IMR-90 (cell line): ENCODE measurements at regions not wholly inside any gene's neighbourhood (a gene's known extent, or its start where the extent isn't known, plus 50 kb on each side); places are given as distances from the start of the nearest gene placed in this dataset.

ENCODE experiments used
- ATAC-seq: fragments of 200-7000 bp; cut with Tn5 transposase; 2 replicates; pipeline ENCODE4 v1.9.1; 2020; ENCODE audit warnings: low read depth, mild to moderate bottlenecking, moderate library complexity
- BruUV-seq: library from RNA; stranded (reverse); fragments of 400-500 nt; replicated peaks from 2 replicates; lab custom pipeline; 2021; lab: Mats Ljungman, UMichigan
- CTCF ChIA-PET: fragments of 300-600 bp; formaldehyde crosslinking; extraction: SDS; loops from one replicate; lab custom pipeline; 2021; ENCODE audit warnings: antibody characterized with exemption; lab: Yijun Ruan, JAX
- POLR2A ChIA-PET: fragments of 300-600 bp; sonication (Branson Sonifier 250); formaldehyde crosslinking; loops from one replicate; lab custom pipeline; 2022; ENCODE audit warnings: antibody characterized with exemption; ENCODE audit not compliant: unreplicated experiment; lab: Charles Lee
- DNase-seq: peaks from one replicate; pipeline ENCODE4 v3.0.0; 2013
- H2AFZ ChIP-seq: replicated peaks from 2 replicates; pipeline ENCODE3; 2013; ENCODE audit warnings: low read length, mild to moderate bottlenecking; ENCODE audit not compliant: poor library complexity
- H2AK5ac ChIP-seq: 2 replicates; pipeline ENCODE4 v1.6.1; 2013; ENCODE audit warnings: low read depth, low read length, inconsistent platforms
- H2AK9ac ChIP-seq: replicated peaks from 2 replicates; pipeline ENCODE3; 2013; ENCODE audit warnings: mild to moderate bottlenecking, low read depth, low read length, moderate library complexity; ENCODE audit not compliant: poor library complexity
- H2BK120ac ChIP-seq: 2 replicates; pipeline ENCODE4 v1.6.1; 2013; ENCODE audit warnings: low read depth, low read length, inconsistent platforms
- H2BK15ac ChIP-seq: 3 replicates; pipeline ENCODE4 v1.6.1; 2013; ENCODE audit warnings: low read depth, low read length, inconsistent platforms
- H2BK20ac ChIP-seq: 2 replicates; pipeline ENCODE4 v1.6.1; 2013; ENCODE audit warnings: low read depth, mild to moderate bottlenecking, inconsistent platforms, low read length, moderate library complexity
- H2BK5ac ChIP-seq: 2 replicates; pipeline ENCODE4 v1.6.1; 2013; ENCODE audit warnings: mild to moderate bottlenecking, low read depth, low read length, inconsistent platforms; ENCODE audit not compliant: poor library complexity, severe bottlenecking
- H3K14ac ChIP-seq: replicated peaks from 2 replicates; pipeline ENCODE4 v1.6.1; 2013; ENCODE audit warnings: low read depth, low read length, inconsistent platforms
- H3K18ac ChIP-seq: 2 replicates; pipeline ENCODE4 v1.6.1; 2013; ENCODE audit warnings: low read depth, low read length, control low read depth
- H3K23ac ChIP-seq: 2 replicates; pipeline ENCODE4 v1.6.1; 2013; ENCODE audit warnings: low read depth, low read length, inconsistent platforms
- H3K27ac ChIP-seq: 2 replicates; pipeline ENCODE4 v1.5.1; 2013; ENCODE audit warnings: mild to moderate bottlenecking, control low read depth, low read length; ENCODE audit not compliant: insufficient read depth
- H3K27me3 ChIP-seq: 2 replicates; pipeline ENCODE4 v1.6.1; 2013; ENCODE audit warnings: low read length; ENCODE audit not compliant: control insufficient read depth, insufficient read depth
- H3K36me3 ChIP-seq: 2 replicates; pipeline ENCODE4 v1.6.1; 2013; ENCODE audit warnings: low read length, mixed read lengths; ENCODE audit not compliant: control insufficient read depth, insufficient read depth
- H3K4ac ChIP-seq: 2 replicates; pipeline ENCODE4 v1.6.1; 2013; ENCODE audit warnings: low read depth, low read length, inconsistent platforms
- H3K4me1 ChIP-seq: 2 replicates; pipeline ENCODE4 v1.6.1; 2013; ENCODE audit warnings: low read length, mixed read lengths; ENCODE audit not compliant: control insufficient read depth, insufficient read depth
- H3K4me2 ChIP-seq: 2 replicates; pipeline ENCODE4 v1.6.1; 2013; ENCODE audit warnings: low read depth, mild to moderate bottlenecking, control low read depth, low read length, moderate library complexity
- H3K4me3 ChIP-seq: 2 replicates; pipeline ENCODE4 v1.5.1; 2013; ENCODE audit warnings: low read depth, mild to moderate bottlenecking, control low read depth, low read length, moderate library complexity; ENCODE audit not compliant: insufficient read depth
- H3K56ac ChIP-seq: 2 replicates; pipeline ENCODE4 v1.6.1; 2013; ENCODE audit warnings: low read length, inconsistent platforms; ENCODE audit not compliant: insufficient read depth; ENCODE audit errors: extremely low read depth
- H3K79me1 ChIP-seq, 2 experiments: 2 replicates each; pipeline ENCODE4 v1.6.1; 2013; ENCODE audit warnings: low read length in 2 of 2, inconsistent platforms in 1 of 2, low read depth in 1 of 2
- H3K9ac ChIP-seq: 2 replicates; pipeline ENCODE4 v1.6.1; 2013; ENCODE audit warnings: low read depth, low read length, control low read depth
- H3K9me1 ChIP-seq: 2 replicates; pipeline ENCODE4 v1.6.1; 2013; ENCODE audit warnings: low read length, inconsistent platforms; ENCODE audit not compliant: insufficient read depth
- H3K9me3 ChIP-seq: 2 replicates; pipeline ENCODE4 v1.6.1; 2013; ENCODE audit warnings: low read length; ENCODE audit not compliant: control insufficient read depth, insufficient read depth
- H4K20me1 ChIP-seq: 2 replicates; pipeline ENCODE4 v1.6.1; 2013; ENCODE audit warnings: low read length, inconsistent platforms; ENCODE audit not compliant: insufficient read depth
- H4K5ac ChIP-seq: 2 replicates; pipeline ENCODE4 v1.6.1; 2013; ENCODE audit warnings: mild to moderate bottlenecking, low read depth, low read length, control low read depth
- H4K8ac ChIP-seq, 2 experiments: 2 replicates each; pipeline ENCODE4 v1.6.1; 2013; ENCODE audit warnings: low read depth in 2 of 2, low read length in 2 of 2, control low read depth in 1 of 2, inconsistent platforms in 1 of 2
- H4K91ac ChIP-seq: 2 replicates; pipeline ENCODE4 v1.6.1; 2013; ENCODE audit warnings: low read depth, low read length, inconsistent platforms; ENCODE audit not compliant: insufficient read depth
- BHLHE40 ChIP-seq: fragments of 150-350 bp; IDR thresholded peaks from 2 replicates; pipeline ENCODE4 v1.6.1; 2016; ENCODE audit warnings: mild to moderate bottlenecking, low read depth, low read length
- CEBPB ChIP-seq: IDR thresholded peaks from 2 replicates; pipeline ENCODE4 v1.6.1; 2012; ENCODE audit warnings: low read depth, low read length, improper control_type of control experiment
- CHD1 ChIP-seq: IDR thresholded peaks from 2 replicates; pipeline ENCODE4 v1.6.1; 2012; ENCODE audit warnings: low read depth, low read length, improper control_type of control experiment
- FOS ChIP-seq: fragments of 150-350 bp; IDR thresholded peaks from 2 replicates; pipeline ENCODE4 v1.6.1; 2016; ENCODE audit warnings: low read depth, low read length
- MAFK ChIP-seq: IDR thresholded peaks from 2 replicates; pipeline ENCODE4 v1.6.1; 2012; ENCODE audit warnings: low read depth, low read length, improper control_type of control experiment
- MAZ ChIP-seq: IDR thresholded peaks from 2 replicates; pipeline ENCODE4 v1.6.1; 2012; ENCODE audit warnings: low read depth, mild to moderate bottlenecking, low read length, improper control_type of control experiment, moderate library complexity, borderline replicate concordance
- MXI1 ChIP-seq: IDR thresholded peaks from 2 replicates; pipeline ENCODE4 v1.6.1; 2012; ENCODE audit warnings: low read depth, mild to moderate bottlenecking, low read length, moderate library complexity, borderline replicate concordance
- NFE2L2 ChIP-seq: fragments of 150-350 bp; IDR thresholded peaks from 2 replicates; pipeline ENCODE4 v1.6.1; 2016; ENCODE audit warnings: low read depth, mild to moderate bottlenecking, low read length
- POLR2A ChIP-seq: IDR thresholded peaks from 2 replicates; pipeline ENCODE4 v1.6.1; 2012; ENCODE audit warnings: mild to moderate bottlenecking, low read depth, low read length
- RAD21 ChIP-seq: IDR thresholded peaks from 2 replicates; pipeline ENCODE4 v1.6.1; 2012; ENCODE audit warnings: low read length, improper control_type of control experiment
- RCOR1 ChIP-seq: IDR thresholded peaks from 2 replicates; pipeline ENCODE4 v1.6.1; 2012; ENCODE audit warnings: mild to moderate bottlenecking, low read length, improper control_type of control experiment; ENCODE audit not compliant: insufficient replicate concordance
- RFX5 ChIP-seq: IDR thresholded peaks from 2 replicates; pipeline ENCODE4 v1.8.0; 2012; ENCODE audit warnings: low read depth, mild to moderate bottlenecking, low read length, moderate library complexity
- SMC3 ChIP-seq: fragments of 150-350 bp; IDR thresholded peaks from 2 replicates; pipeline ENCODE4 v1.6.1; 2016; ENCODE audit warnings: low read depth, mild to moderate bottlenecking, antibody characterized with exemption, low read length, moderate library complexity
- WGBS, 2 experiments: methylation state at CpG; one replicate each; pipeline versions ENCODE4 v1.1.5 to v1.1.7; 2013; ENCODE audit warnings: missing lambda C conversion rate in 2 of 2; ENCODE audit not compliant: insufficient read length in 1 of 2; ENCODE audit errors: extremely low coverage in 2 of 2; 5-methylcytosine and 5-hydroxymethylcytosine counted together
- dilution Hi-C: fragments of 300-500 bp; cut with HindIII; formaldehyde crosslinking; loops from one replicate; pipeline ENCODE4 v1.14.3; 2018; ENCODE audit warnings: low sequenced_read_pairs; ENCODE audit not compliant: unreplicated experiment
- in situ Hi-C: fragments of 300-500 bp; cut with MboI; formaldehyde crosslinking; loops from 3 replicates; pipeline ENCODE4 v1.14.3; 2019; ENCODE audit warnings: low sequenced_read_pairs, inconsistent platforms, mixed read lengths
- intact Hi-C: fragments of 100-400 bp; cut with micrococcal nuclease; formaldehyde crosslinking; loops from 2 replicates; pipeline ENCODE4 v1.10.0; 2022
- TF ChIP-seq, protein P1 (sequence below): fragments of 150-350 bp; IDR thresholded peaks from 2 replicates; pipeline ENCODE4 v1.6.1; 2016; ENCODE audit warnings: low read depth, mild to moderate bottlenecking, low read length, moderate library complexity, borderline replicate concordance
- TF ChIP-seq, protein P2 (sequence below): conservative IDR thresholded peaks from 2 replicates; pipeline ENCODE4 v1.5.1; 2012; ENCODE audit warnings: mild to moderate bottlenecking, low read depth, low read length, improper control_type of control experiment
- TF ChIP-seq, protein P3 (sequence below): fragments of 150-350 bp; IDR thresholded peaks from 2 replicates; pipeline ENCODE4 v1.6.1; 2017; ENCODE audit warnings: mild to moderate bottlenecking, antibody characterized with exemption, low read length, low read depth

DNA sequence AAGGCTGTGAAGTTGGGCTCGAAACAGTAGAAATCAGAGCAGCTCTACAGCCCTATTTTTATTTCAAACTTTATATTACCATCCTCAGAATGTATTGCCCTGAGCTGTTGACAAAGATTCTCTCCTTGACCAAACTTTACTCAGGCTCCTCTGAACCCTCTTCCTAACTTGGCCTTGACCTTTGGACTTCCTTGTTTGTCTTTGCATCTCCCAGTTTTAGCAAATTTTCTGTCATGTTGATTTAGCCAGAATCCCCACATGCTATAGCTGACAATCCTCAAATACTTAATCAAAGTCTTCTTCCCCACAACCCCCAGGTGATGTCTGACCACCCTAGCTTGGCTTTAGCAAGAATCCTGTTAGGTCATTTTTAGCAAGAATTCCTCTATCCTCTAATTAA is 87.4 kb upstream of the GRIN2A start:
- H3K56ac ChIP-seq = no peak overlapping the region
- H3K36me3 ChIP-seq = no peaks in the 10 kb centered on the region
- intact Hi-C loops = no loop called here
- H4K5ac ChIP-seq = no peak overlapping the region
- no peak overlapping the region for H4K91ac ChIP-seq
- H2BK15ac ChIP-seq = no peak overlapping the region
- dilution Hi-C loops = no loop called here
- H2BK5ac ChIP-seq = no peak overlapping the region
- H2AK5ac ChIP-seq = no peak overlapping the region
- ATAC-seq = no peak
- H3K4me2 ChIP-seq = no peak overlapping the region
- ChIA-PET POLR2A (no interaction called here), CTCF (no interaction called here)
- H2AK9ac ChIP-seq = no peak overlapping the region
- no peak for DNase-seq
- WGBS, 2 experiments = no CpG with 5 or more reads among the region's 1 CpG
- H3K27ac ChIP-seq = no peak overlapping the region
- TF ChIP-seq MAZ (no peak), FOS (no peak), RFX5 (no peak), MXI1 (no peak), RAD21 (no peak), POLR2A (no peak), BHLHE40 (no peak), CHD1 (no peak), CEBPB (no peak), SMC3 (no peak), NFE2L2 (no peak), MAFK (no peak), RCOR1 (no peak)
- TF ChIP-seq, protein P1, sequence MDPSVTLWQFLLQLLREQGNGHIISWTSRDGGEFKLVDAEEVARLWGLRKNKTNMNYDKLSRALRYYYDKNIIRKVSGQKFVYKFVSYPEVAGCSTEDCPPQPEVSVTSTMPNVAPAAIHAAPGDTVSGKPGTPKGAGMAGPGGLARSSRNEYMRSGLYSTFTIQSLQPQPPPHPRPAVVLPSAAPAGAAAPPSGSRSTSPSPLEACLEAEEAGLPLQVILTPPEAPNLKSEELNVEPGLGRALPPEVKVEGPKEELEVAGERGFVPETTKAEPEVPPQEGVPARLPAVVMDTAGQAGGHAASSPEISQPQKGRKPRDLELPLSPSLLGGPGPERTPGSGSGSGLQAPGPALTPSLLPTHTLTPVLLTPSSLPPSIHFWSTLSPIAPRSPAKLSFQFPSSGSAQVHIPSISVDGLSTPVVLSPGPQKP = no peak
- TF ChIP-seq, protein P2, sequence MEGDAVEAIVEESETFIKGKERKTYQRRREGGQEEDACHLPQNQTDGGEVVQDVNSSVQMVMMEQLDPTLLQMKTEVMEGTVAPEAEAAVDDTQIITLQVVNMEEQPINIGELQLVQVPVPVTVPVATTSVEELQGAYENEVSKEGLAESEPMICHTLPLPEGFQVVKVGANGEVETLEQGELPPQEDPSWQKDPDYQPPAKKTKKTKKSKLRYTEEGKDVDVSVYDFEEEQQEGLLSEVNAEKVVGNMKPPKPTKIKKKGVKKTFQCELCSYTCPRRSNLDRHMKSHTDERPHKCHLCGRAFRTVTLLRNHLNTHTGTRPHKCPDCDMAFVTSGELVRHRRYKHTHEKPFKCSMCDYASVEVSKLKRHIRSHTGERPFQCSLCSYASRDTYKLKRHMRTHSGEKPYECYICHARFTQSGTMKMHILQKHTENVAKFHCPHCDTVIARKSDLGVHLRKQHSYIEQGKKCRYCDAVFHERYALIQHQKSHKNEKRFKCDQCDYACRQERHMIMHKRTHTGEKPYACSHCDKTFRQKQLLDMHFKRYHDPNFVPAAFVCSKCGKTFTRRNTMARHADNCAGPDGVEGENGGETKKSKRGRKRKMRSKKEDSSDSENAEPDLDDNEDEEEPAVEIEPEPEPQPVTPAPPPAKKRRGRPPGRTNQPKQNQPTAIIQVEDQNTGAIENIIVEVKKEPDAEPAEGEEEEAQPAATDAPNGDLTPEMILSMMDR = no peak
- TF ChIP-seq, protein P3, sequence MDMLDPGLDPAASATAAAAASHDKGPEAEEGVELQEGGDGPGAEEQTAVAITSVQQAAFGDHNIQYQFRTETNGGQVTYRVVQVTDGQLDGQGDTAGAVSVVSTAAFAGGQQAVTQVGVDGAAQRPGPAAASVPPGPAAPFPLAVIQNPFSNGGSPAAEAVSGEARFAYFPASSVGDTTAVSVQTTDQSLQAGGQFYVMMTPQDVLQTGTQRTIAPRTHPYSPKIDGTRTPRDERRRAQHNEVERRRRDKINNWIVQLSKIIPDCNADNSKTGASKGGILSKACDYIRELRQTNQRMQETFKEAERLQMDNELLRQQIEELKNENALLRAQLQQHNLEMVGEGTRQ = no peak
- no peak overlapping the region for H4K8ac ChIP-seq
- H3K79me1 ChIP-seq = no peaks in the 10 kb centered on the region
- no peaks in the 10 kb centered on the region for H3K9me1 ChIP-seq
- BruUV-seq = no TSS peak
- H3K4me1 ChIP-seq = no peaks in the 10 kb centered on the region
- H3K4ac ChIP-seq = no peak overlapping the region
- no peak overlapping the region for H3K14ac ChIP-seq
- peaks cover 4% of the 10 kb centered on the region; the same call in 1 of the 2 replicates for H3K9me3 ChIP-seq
- in situ Hi-C loops = loop anchor here (25.0 kb wide), 1 partner anchor 643 kb away; no protein-coding TSS in a partner anchor
- no peak overlapping the region for H3K9ac ChIP-seq
- no peaks in the 10 kb centered on the region for H4K20me1 ChIP-seq
- no peak overlapping the region for H2BK20ac ChIP-seq
- H2AFZ ChIP-seq = no peak overlapping the region
- H3K23ac ChIP-seq = no peak overlapping the region
- H3K4me3 ChIP-seq = no peak overlapping the region
- no peaks in the 10 kb centered on the region for H3K27me3 ChIP-seq
- no peak overlapping the region for H2BK120ac ChIP-seq
- no peak overlapping the region for H3K18ac ChIP-seq
